Peyer's patch (tissue), 4 donors: ENCODE measurements at regions not wholly inside any gene's neighbourhood (a gene's known extent, or its start where the extent isn't known, plus 50 kb on each side); places are given as distances from the start of the nearest gene placed in this dataset.
"Not testable (repeated sequence)": the region's sequence is repeated elsewhere in the genome, so short reads cannot be mapped to it uniquely, and the experiment has no call there.

Source experiments
- CTCF ChIP-seq, 6 experiments: fragments of 450-650 bp in 4 of 6; fragments of 200-600 bp in 2 of 6; sonication (generic) in 1 of 6; IDR thresholded peaks; one replicate each; pipeline ENCODE4 v1.5.1; 2017 to 2019; ENCODE audit warnings: antibody characterized with exemption in 6 of 6, mild to moderate bottlenecking in 3 of 6, moderate library complexity in 1 of 6
- POLR2A ChIP-seq, 2 donors: fragments of 450-650 bp; IDR thresholded peaks; one replicate each; pipeline ENCODE4 v1.5.1; 2017; ENCODE audit warnings: antibody characterized with exemption in 2 of 2, mild to moderate bottlenecking in 2 of 2, moderate library complexity in 2 of 2

DNA sequence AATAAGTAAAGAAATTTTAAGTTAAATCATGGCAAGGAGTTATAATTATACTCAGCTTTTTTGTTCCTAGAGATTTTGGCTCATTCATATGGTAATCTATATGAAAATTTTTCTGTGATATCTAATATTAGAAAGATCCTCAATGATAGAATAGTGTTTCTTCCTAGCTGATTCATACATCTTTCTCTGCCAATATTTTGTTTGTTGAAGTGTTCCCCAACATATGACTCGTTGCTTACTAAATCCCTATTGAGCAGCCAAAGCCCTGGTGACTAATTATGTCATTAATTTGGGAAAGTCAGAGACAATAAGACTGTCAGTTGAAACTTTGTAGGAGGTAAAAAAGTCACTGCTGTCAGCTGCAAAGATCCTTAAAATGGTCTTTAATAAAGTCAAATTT, 1348.5 kb upstream of the CDH18 start:
- TF ChIP-seq CTCF, POLR2A (IDR thresholded peaks at IDR 0.05): not testable (repeated sequence)
